Gastrocnemius medialis (tissue), 4 donors: ENCODE measurements at regions not wholly inside any gene's neighbourhood (a gene's known extent, or its start where the extent isn't known, plus 50 kb on each side); places are given as distances from the start of the nearest gene placed in this dataset.

ENCODE experiments used
- ATAC-seq, 2 donors: fragments of 150-250 bp; one replicate each; pipeline ENCODE4 v1.9.1; 2016
- DNase-seq, 2 donors: peaks; one replicate each; pipeline ENCODE4 v3.0.0-alpha.2; 2019
- H3K27ac ChIP-seq, 4 donors: fragments of 200-600 bp; sonication (generic); 1 replicate in 1 of 4; 2 replicates in 3 of 4; pipeline ENCODE4 v1.5.1; 2016 to 2018; ENCODE audit warnings: mild to moderate bottlenecking in 2 of 4, moderate library complexity in 1 of 4
- H3K27me3 ChIP-seq, 3 donors: fragments of 200-600 bp; sonication (generic) in 2 of 3; 1 replicate in 1 of 3; 2 replicates in 2 of 3; pipeline versions ENCODE4 v1.5.1 to v1.6.0; 2016 to 2019; ENCODE audit warnings: mild to moderate bottlenecking in 1 of 3, moderate library complexity in 1 of 3
- H3K36me3 ChIP-seq, 2 donors: fragments of 200-600 bp; sonication (generic) in 1 of 2; one replicate each; pipeline ENCODE4 v1.5.1; 2017 to 2018
- H3K4me1 ChIP-seq, 2 donors: fragments of 200-600 bp; sonication (generic) in 1 of 2; one replicate each; pipeline ENCODE4 v1.5.1; 2016 to 2017; ENCODE audit warnings: mild to moderate bottlenecking in 2 of 2
- H3K4me3 ChIP-seq, 4 donors: fragments of 200-600 bp; sonication (generic) in 3 of 4; 1 replicate in 1 of 4; 2 replicates in 3 of 4; pipeline ENCODE4 v1.5.1; 2016 to 2019; ENCODE audit warnings: mild to moderate bottlenecking in 2 of 4
- H3K9me3 ChIP-seq, 3 donors: fragments of 200-600 bp; sonication (generic) in 2 of 3; 1 replicate in 1 of 3; 2 replicates in 2 of 3; pipeline ENCODE4 v1.5.1; 2016 to 2019
- POLR2A ChIP-seq, 2 donors: fragments of 450-650 bp; IDR thresholded peaks; one replicate each; pipeline ENCODE4 v1.6.1; 2017; ENCODE audit warnings: antibody characterized with exemption in 2 of 2, mild to moderate bottlenecking in 2 of 2, moderate library complexity in 2 of 2
- in situ Hi-C, 4 donors: fragments of 200-750 bp; cut with MboI; loops; one replicate each; pipeline versions ENCODE4 v1.15.0 to v1.8.0; 2017; ENCODE audit warnings: low sequenced_read_pairs in 4 of 4
- intact Hi-C: fragments of 100-400 bp; cut with DNase I; formaldehyde crosslinking; loops from one replicate; pipeline ENCODE4 v1.15.1; 2023; ENCODE audit warnings: low total_unique reads
- TF ChIP-seq, protein P1 (sequence below), 5 experiments: fragments of 450-650 bp in 3 of 5; fragments of 200-600 bp in 2 of 5; sonication (generic) in 2 of 5; IDR thresholded peaks in 4 of 5; conservative IDR thresholded peaks in 1 of 5; 1 replicate in 4 of 5; 2 replicates in 1 of 5; pipeline ENCODE4 v1.5.1; 2016 to 2019; ENCODE audit warnings: antibody characterized with exemption in 5 of 5, mild to moderate bottlenecking in 3 of 5, moderate library complexity in 3 of 5

DNA sequence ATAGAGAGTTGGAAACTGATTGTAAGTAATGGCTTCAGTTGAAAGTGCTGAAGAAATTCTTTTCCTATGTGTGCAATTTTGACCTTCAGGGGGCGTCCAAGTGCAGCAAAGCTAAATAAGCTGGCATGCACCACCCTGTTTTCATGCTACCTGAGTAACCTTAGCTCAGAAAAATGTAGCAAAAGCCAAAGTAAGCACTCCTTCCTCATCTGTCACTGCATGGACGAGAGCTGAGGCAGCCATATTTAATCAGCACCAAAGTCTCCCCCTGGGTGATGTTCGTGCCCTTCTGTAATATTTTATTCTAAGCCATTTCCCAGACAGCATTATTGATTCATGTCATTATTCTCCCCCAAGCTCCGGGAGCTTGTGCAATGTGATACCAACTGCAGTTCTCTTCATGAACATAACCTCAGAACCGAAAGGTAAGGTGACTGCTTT is 123.1 kb downstream of the RPS12 start:
- no peak for TF ChIP-seq POLR2A (IDR thresholded peaks at IDR 0.05)
- TF ChIP-seq, protein P1, sequence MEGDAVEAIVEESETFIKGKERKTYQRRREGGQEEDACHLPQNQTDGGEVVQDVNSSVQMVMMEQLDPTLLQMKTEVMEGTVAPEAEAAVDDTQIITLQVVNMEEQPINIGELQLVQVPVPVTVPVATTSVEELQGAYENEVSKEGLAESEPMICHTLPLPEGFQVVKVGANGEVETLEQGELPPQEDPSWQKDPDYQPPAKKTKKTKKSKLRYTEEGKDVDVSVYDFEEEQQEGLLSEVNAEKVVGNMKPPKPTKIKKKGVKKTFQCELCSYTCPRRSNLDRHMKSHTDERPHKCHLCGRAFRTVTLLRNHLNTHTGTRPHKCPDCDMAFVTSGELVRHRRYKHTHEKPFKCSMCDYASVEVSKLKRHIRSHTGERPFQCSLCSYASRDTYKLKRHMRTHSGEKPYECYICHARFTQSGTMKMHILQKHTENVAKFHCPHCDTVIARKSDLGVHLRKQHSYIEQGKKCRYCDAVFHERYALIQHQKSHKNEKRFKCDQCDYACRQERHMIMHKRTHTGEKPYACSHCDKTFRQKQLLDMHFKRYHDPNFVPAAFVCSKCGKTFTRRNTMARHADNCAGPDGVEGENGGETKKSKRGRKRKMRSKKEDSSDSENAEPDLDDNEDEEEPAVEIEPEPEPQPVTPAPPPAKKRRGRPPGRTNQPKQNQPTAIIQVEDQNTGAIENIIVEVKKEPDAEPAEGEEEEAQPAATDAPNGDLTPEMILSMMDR (IDR thresholded peaks at IDR 0.05 in 4 of 5, conservative IDR thresholded peaks at IDR 0.05 in 1 of 5): peak in 2 of 5 experiments; percentile 23 to 51
- no peaks in the 10 kb centered on the region for H3K4me1 ChIP-seq
- intact Hi-C loops: no loop called here

GRCh38 chr6:132948889-132949288 is 134.5 kb downstream of the RPS12 start:
- no peak for TF ChIP-seq POLR2A (IDR thresholded peaks at IDR 0.05)
- TF ChIP-seq, protein P1 (IDR thresholded peaks at IDR 0.05 in 4 of 5, conservative IDR thresholded peaks at IDR 0.05 in 1 of 5): no peak
- H3K27me3 ChIP-seq: no peaks in the 10 kb centered on the region
- H3K36me3 ChIP-seq: no peaks in the 10 kb centered on the region
- no peak for DNase-seq
- no peak overlapping the region for H3K4me3 ChIP-seq
- no peak for ATAC-seq
- intact Hi-C loops (no loop called here), in situ Hi-C loops (no loop called here)
- peaks cover 0 to 5% of the 10 kb centered on the region in 2 donors for H3K4me1 ChIP-seq
- H3K27ac ChIP-seq: no peak overlapping the region
- H3K9me3 ChIP-seq: no peaks in the 10 kb centered on the region

More for the DNA sequence above, 123.1 kb downstream of the RPS12 start:
- no peaks in the 10 kb centered on the region for H3K36me3 ChIP-seq
- H3K9me3 ChIP-seq: no peaks in the 10 kb centered on the region
- no peak overlapping the region for H3K4me3 ChIP-seq
- ATAC-seq (no peak), DNase-seq (no peak)
- no peaks in the 10 kb centered on the region for H3K27me3 ChIP-seq
- H3K27ac ChIP-seq: no peak overlapping the region
- in situ Hi-C loops: no loop called here

DNA sequence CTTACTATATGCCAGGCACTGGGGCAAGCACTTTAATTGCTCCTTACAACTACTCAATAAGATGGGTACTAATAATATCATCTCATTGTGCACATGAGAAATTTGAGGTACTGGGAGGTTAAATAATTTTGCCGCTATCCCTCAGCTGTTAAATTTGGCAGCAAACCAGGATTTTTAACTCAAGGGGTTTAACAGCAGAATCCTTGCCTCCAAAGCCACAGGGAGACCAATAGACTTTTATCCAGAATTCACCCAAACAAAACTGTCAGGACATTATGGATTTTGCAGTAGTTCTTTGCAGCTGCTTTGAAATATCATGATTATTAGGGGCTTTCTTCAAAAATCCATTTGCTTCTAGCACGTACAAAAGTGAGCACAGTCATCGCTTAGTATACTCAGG is 136.2 kb downstream of the RPS12 start:
- ATAC-seq (no peak), DNase-seq (no peak)
- no peak overlapping the region for H3K27ac ChIP-seq
- TF ChIP-seq, protein P1 (IDR thresholded peaks at IDR 0.05 in 4 of 5, conservative IDR thresholded peaks at IDR 0.05 in 1 of 5): no peak
- no peak for TF ChIP-seq POLR2A (IDR thresholded peaks at IDR 0.05)
- H3K27me3 ChIP-seq: no peaks in the 10 kb centered on the region
- intact Hi-C loops: no loop called here
- H3K36me3 ChIP-seq: no peaks in the 10 kb centered on the region
- no peaks in the 10 kb centered on the region for H3K9me3 ChIP-seq
- H3K4me1 ChIP-seq: peaks cover 0 to 5% of the 10 kb centered on the region in 2 donors
- in situ Hi-C loops: loop anchor here in 2 of 4 donors (25.0 kb wide), 2 partner anchors 212 to 612 kb away; no protein-coding TSS in a partner anchor
- H3K4me3 ChIP-seq: no peak overlapping the region

DNA sequence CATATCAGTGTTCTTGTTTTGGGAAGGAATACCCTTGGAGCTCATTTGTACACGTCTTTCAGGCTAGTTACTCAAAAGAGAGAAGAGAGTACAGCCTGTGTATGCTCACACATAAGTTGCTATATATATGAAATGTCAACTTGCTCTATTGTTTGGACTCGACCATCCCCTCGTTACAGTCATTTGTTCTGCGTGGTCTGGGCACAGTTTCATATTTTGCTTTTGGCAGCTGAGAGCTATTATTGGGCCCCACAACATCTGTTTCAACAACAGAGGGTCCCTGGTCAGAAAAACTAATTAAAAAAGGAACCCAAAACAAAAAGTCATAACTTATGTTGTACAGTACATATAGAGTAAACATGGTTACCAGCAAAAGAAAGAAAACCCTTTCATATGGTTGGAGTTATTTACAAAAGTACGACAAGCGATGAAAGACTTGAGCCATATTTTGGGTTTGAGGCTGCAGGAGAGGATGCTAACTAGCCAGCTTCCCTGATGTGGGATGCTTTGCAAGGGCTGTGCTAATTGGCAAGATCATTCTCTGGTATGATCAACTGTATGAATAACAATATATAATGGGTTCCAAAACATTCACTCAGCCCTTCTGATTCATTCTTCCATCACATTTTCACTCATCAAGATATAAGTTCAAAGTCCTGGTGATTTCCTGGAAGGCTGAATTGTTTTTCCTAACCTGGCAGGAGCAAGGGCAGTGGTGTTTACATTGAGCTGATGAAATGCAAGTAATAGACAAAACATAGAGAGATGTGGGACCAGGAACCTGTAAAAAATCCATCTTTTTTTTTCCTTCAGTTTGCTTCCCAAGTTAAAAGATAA is 137.9 kb downstream of the RPS12 start:
- ATAC-seq (no peak), DNase-seq (no peak)
- intact Hi-C loops (no loop called here), in situ Hi-C loops (loop anchor here in 2 of 4 donors (25.0 kb wide), 2 partner anchors 210 to 610 kb away; no protein-coding TSS in a partner anchor)
- H3K4me3 ChIP-seq: no peak overlapping the region
- TF ChIP-seq, protein P1 (IDR thresholded peaks at IDR 0.05 in 4 of 5, conservative IDR thresholded peaks at IDR 0.05 in 1 of 5): no peak
- no peak for TF ChIP-seq POLR2A (IDR thresholded peaks at IDR 0.05)
- H3K27ac ChIP-seq: no peak overlapping the region
- no peaks in the 10 kb centered on the region for H3K27me3 ChIP-seq
- H3K36me3 ChIP-seq: no peaks in the 10 kb centered on the region
- H3K9me3 ChIP-seq: no peaks in the 10 kb centered on the region
- H3K4me1 ChIP-seq: peaks cover 0 to 5% of the 10 kb centered on the region in 2 donors
